Colonic mucosa (tissue), 4 donors: ENCODE measurements at regions not wholly inside any gene's neighbourhood (a gene's known extent, or its start where the extent isn't known, plus 50 kb on each side); places are given as distances from the start of the nearest gene placed in this dataset.

Experiments used
- DNase-seq: peaks from one replicate; pipeline ENCODE4 v3.0.0-alpha.2; 2020
- H3K27ac ChIP-seq: fragments of 200-600 bp; one replicate; pipeline ENCODE4 v1.8.0; 2021
- H3K27me3 ChIP-seq: fragments of 200-600 bp; one replicate; pipeline ENCODE4 v1.8.0; 2021
- H3K36me3 ChIP-seq: fragments of 200-600 bp; one replicate; pipeline ENCODE4 v1.8.0; 2021
- H3K4me1 ChIP-seq: fragments of 200-600 bp; one replicate; pipeline ENCODE4 v1.8.0; 2021; ENCODE audit warnings: mild to moderate bottlenecking
- H3K4me3 ChIP-seq: fragments of 200-600 bp; one replicate; pipeline ENCODE4 v1.8.0; 2021
- H3K9ac ChIP-seq, 2 donors: one replicate each; pipeline ENCODE4 v1.7.0; 2013; ENCODE audit warnings: control low read depth in 2 of 2, low read depth in 2 of 2, low read length in 2 of 2
- H3K9me3 ChIP-seq: fragments of 200-600 bp; one replicate; pipeline ENCODE4 v1.8.0; 2021
- intact Hi-C: fragments of 100-400 bp; cut with DNase I; formaldehyde crosslinking; loops from one replicate; pipeline ENCODE4 v1.14.1; 2022
- TF ChIP-seq, protein P1 (sequence below): fragments of 200-600 bp; IDR thresholded peaks from one replicate; pipeline ENCODE4 v1.8.0; 2022; ENCODE audit warnings: antibody characterized with exemption, mild to moderate bottlenecking
- donor health status: healthy.
- donor health status: DM: no; HTN: no; CAD: no.
- donor health status: DM: no; HTN: no; CAD: no.

DNA sequence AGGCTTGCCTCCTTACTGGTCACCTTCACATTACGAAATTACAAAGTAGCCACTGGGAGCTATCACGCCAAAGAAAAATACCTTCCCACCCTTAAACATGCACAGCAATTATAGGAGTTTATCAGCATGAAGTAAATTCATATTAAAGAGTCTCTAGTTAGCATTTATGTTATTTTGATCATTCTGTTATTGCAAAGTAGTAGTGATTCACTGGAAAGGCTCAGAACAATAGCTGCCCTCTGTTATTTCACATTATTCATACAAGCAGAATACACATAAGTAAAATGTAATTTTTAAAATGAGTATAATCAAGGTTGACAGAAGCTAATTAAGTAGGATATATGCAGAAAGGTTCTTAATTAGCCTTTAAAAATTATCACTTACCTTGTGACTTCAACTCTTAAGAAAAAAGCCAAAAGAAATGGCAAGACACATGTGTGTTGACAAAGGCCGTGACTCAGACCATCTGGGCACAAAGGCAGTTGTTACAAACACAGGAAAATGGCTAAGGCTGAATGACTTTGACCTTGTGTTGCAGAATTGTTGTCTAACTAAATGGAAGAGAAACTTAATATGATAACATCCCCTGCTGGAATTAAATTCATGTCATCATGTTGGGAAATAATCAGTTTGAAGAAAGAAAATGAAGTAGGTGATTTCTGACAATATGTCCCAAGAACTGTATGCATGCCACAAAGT, 108.3 kb downstream of the ARL6IP6 start:
- intact Hi-C loops: no loop called here
- Histone ChIP-seq H3K27ac (no peak overlapping the region), H3K27me3 (no peaks in the 10 kb centered on the region), H3K9ac (no peak overlapping the region), H3K9me3 (no peaks in the 10 kb centered on the region), H3K36me3 (no peaks in the 10 kb centered on the region), H3K4me1 (no peaks in the 10 kb centered on the region), H3K4me3 (no peak overlapping the region)
- no peak for DNase-seq
- TF ChIP-seq, protein P1, sequence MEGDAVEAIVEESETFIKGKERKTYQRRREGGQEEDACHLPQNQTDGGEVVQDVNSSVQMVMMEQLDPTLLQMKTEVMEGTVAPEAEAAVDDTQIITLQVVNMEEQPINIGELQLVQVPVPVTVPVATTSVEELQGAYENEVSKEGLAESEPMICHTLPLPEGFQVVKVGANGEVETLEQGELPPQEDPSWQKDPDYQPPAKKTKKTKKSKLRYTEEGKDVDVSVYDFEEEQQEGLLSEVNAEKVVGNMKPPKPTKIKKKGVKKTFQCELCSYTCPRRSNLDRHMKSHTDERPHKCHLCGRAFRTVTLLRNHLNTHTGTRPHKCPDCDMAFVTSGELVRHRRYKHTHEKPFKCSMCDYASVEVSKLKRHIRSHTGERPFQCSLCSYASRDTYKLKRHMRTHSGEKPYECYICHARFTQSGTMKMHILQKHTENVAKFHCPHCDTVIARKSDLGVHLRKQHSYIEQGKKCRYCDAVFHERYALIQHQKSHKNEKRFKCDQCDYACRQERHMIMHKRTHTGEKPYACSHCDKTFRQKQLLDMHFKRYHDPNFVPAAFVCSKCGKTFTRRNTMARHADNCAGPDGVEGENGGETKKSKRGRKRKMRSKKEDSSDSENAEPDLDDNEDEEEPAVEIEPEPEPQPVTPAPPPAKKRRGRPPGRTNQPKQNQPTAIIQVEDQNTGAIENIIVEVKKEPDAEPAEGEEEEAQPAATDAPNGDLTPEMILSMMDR: no peak

DNA sequence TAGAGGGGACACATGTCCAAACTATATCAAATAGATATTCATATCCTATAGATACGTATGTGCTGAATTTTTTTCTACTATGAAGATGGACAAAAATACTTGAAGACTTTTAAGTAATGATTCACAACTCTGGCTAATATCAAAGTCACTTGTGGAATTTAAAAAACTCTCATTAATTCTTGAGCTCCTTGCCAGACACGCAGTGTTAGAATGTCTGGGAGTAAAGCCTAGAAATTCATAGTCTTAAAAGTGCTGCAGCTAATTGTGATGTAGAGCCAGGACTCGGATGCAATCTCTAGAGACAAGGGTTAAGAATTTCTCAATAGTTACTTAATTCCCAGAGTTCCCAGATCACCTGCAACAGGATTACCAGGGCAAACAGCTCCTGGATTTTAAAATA, 107.4 kb downstream of the ARL6IP6 start:
- DNase-seq: no peak

DNA sequence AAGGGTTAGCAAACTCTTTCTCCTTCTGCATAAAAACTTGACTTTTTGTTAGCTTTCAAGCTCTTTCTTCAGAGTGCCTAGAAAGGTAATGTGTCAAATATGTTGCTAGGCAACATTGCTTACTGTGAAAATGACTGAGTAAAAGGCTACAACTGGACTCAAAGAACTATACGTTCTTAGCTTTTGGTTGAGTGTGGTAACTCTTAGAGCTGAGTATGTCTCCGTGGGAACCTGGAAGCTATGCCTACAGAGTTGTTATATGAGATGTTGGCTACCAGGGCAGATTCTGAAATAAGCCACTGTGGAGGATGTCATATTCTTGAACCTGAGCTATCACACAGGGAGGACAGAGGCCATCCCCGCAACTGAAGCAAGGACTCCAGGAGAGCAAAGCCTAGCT, 105.5 kb downstream of the ARL6IP6 start:
- Histone ChIP-seq H3K27ac (no peak overlapping the region), H3K27me3 (no peaks in the 10 kb centered on the region), H3K4me1 (no peaks in the 10 kb centered on the region), H3K9ac (no peak overlapping the region), H3K36me3 (no peaks in the 10 kb centered on the region), H3K4me3 (no peak overlapping the region), H3K9me3 (no peaks in the 10 kb centered on the region)
- intact Hi-C loops: no loop called here
- TF ChIP-seq, protein P1: no peak
- DNase-seq: no peak

More for the DNA sequence above, 107.4 kb downstream of the ARL6IP6 start:
- intact Hi-C loops: no loop called here
- Histone ChIP-seq H3K27me3 (no peaks in the 10 kb centered on the region), H3K4me3 (no peak overlapping the region), H3K9ac (no peak overlapping the region), H3K36me3 (no peaks in the 10 kb centered on the region), H3K27ac (no peak overlapping the region), H3K9me3 (no peaks in the 10 kb centered on the region), H3K4me1 (no peaks in the 10 kb centered on the region)
- TF ChIP-seq, protein P1: no peak

DNA sequence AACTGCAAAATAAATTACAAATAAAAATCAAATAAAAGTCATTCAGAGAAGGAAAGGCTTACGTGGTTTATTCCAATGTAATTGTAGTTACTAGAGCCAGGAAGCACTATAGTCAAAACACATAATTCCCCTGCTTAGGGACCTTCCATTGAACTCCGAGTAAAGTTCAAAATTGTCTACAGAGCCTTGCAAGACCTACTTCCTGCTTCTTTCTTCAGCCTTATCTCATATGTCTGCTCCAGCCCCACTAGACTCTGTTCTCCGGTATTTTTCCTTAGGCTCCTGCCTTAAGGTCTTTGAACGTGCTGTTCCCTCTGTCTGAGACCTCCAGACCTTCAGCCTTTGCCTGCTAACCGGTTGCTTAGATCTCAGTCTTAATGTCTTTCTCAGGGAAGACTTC, 104.3 kb downstream of the ARL6IP6 start:
- no peaks in the 10 kb centered on the region for H3K4me1 ChIP-seq
- no peak for DNase-seq
- H3K9me3 ChIP-seq: no peaks in the 10 kb centered on the region
- H3K27ac ChIP-seq: no peak overlapping the region
- no peaks in the 10 kb centered on the region for H3K27me3 ChIP-seq
- no peak overlapping the region for H3K4me3 ChIP-seq
- TF ChIP-seq, protein P1: no peak
- H3K9ac ChIP-seq: no peak overlapping the region
- intact Hi-C loops: no loop called here
- H3K36me3 ChIP-seq: no peaks in the 10 kb centered on the region

DNA sequence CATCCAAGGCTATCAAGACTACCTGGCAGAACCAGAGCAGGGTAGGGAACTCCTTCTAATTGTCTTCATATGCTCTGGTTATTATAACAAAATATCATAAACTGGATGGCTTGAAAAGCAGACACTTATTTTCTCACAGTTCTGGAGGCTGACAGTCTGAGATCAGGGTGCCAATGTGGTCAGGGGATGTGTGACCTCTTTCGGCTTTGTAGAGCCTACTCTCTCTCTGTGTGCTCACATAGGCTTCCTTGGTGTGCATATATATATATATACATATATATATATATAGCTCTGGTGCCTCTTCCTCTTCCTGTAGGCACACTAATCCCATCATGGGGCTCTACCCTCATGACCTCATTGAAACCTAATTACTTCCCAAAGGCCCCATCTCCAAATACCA, 101.6 kb downstream of the ARL6IP6 start:
- TF ChIP-seq, protein P1: no peak
- intact Hi-C loops: no loop called here
- Histone ChIP-seq H3K9me3 (no peaks in the 10 kb centered on the region), H3K4me1 (no peaks in the 10 kb centered on the region), H3K27ac (no peak overlapping the region), H3K27me3 (no peaks in the 10 kb centered on the region), H3K9ac (no peak overlapping the region), H3K4me3 (no peak overlapping the region), H3K36me3 (no peaks in the 10 kb centered on the region)
- DNase-seq: no peak
